Neural progenitor cell (in vitro differentiated cells): ENCODE measurements at regions not wholly inside any gene's neighbourhood (a gene's known extent, or its start where the extent isn't known, plus 50 kb on each side); places are given as distances from the start of the nearest gene placed in this dataset.

Source experiments
- EZH2 ChIP-seq: fragments of 200-600 bp; sonication (generic); IDR thresholded peaks from 2 replicates; pipeline ENCODE4 v1.6.1; 2017; ENCODE audit warnings: antibody characterized with exemption, mild to moderate bottlenecking, moderate library complexity
- EZH2phosphoT487 ChIP-seq: fragments of 200-600 bp; sonication (generic); IDR thresholded peaks from 2 replicates; pipeline ENCODE4 v1.6.1; 2017; ENCODE audit warnings: antibody characterized with exemption
- TF ChIP-seq, protein P1 (sequence below): fragments of 200-600 bp; sonication (generic); IDR thresholded peaks from 2 replicates; pipeline ENCODE4 v1.5.1; 2017; ENCODE audit warnings: antibody characterized with exemption, mild to moderate bottlenecking

DNA sequence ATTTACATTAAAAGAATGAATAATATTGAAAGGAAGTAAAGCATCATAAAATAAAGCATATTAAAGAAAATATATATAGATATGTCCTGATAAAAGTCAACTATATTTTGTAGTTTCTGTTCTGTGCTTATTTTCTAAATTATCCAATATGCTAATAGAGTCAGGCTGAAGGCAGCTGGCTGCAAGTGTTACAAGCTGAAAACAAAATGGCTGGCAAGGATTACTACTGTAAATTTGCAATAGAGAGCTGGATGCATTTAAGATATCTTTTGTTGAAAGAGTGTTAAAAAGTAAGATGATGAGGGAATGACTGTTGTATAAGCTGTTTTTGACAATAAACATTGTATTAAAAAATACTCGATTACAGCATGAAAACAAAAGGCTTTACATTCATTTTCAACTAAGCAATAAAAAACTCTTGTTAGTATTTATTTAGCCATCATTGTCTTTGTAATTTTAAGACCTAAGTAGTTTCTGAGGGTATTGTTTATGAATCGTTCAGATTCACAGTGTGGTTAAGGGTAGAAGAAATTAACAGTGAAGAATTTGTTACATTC lies 76.3 kb downstream of the TANC2 start:
- TF ChIP-seq EZH2 (no peak), EZH2phosphoT487 (no peak)
- TF ChIP-seq, protein P1, sequence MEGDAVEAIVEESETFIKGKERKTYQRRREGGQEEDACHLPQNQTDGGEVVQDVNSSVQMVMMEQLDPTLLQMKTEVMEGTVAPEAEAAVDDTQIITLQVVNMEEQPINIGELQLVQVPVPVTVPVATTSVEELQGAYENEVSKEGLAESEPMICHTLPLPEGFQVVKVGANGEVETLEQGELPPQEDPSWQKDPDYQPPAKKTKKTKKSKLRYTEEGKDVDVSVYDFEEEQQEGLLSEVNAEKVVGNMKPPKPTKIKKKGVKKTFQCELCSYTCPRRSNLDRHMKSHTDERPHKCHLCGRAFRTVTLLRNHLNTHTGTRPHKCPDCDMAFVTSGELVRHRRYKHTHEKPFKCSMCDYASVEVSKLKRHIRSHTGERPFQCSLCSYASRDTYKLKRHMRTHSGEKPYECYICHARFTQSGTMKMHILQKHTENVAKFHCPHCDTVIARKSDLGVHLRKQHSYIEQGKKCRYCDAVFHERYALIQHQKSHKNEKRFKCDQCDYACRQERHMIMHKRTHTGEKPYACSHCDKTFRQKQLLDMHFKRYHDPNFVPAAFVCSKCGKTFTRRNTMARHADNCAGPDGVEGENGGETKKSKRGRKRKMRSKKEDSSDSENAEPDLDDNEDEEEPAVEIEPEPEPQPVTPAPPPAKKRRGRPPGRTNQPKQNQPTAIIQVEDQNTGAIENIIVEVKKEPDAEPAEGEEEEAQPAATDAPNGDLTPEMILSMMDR: no peak
